AG09309 (cell line): ENCODE measurements at regions not wholly inside any gene's neighbourhood (a gene's known extent, or its start where the extent isn't known, plus 50 kb on each side); places are given as distances from the start of the nearest gene placed in this dataset.

Experiments used
- DNase-seq: peaks from one replicate; pipeline ENCODE4 v3.0.0-alpha.2; 2010; ENCODE audit warnings: low read depth
- H3K4me3 ChIP-seq: 2 replicates; pipeline ENCODE4 v1.5.1; 2011; ENCODE audit warnings: mild to moderate bottlenecking, low read depth, low read length, moderate library complexity; ENCODE audit not compliant: control insufficient read depth
- CTCF ChIP-seq: IDR thresholded peaks from 2 replicates; pipeline ENCODE4 v1.5.1; 2011; ENCODE audit warnings: mild to moderate bottlenecking, low read depth, low read length, inconsistent platforms; ENCODE audit not compliant: insufficient read depth, control insufficient read depth; ENCODE audit errors: missing control alignments

- DNase-seq: no peak
- H3K4me3 ChIP-seq: no peak overlapping the region
- no peak for TF ChIP-seq CTCF
Observed at GRCh38 chr18:65567372-65567771, 183.4 kb upstream of the CDH7 start.

- DNase-seq: no peak
- TF ChIP-seq CTCF: no peak
- no peak overlapping the region for H3K4me3 ChIP-seq
Observed at GRCh38 chr18:65548316-65548715, 202.5 kb upstream of the CDH7 start.

- no peak for DNase-seq
- no peak overlapping the region for H3K4me3 ChIP-seq
- no peak for TF ChIP-seq CTCF
Observed at GRCh38 chr18:65547046-65547445, 203.8 kb upstream of the CDH7 start.

- H3K4me3 ChIP-seq: no peak overlapping the region
- TF ChIP-seq CTCF: no peak
- no peak for DNase-seq
Observed at GRCh38 chr18:65544701-65545100, 206.1 kb upstream of the CDH7 start.

GRCh38 chr18:65527879-65528633 is 222.8 kb upstream of the CDH7 start:
- no peak for TF ChIP-seq CTCF
- H3K4me3 ChIP-seq: no peak overlapping the region
- DNase-seq: no peak

GRCh38 chr18:65526099-65526498 is 224.7 kb upstream of the CDH7 start:
- H3K4me3 ChIP-seq: no peak overlapping the region
- no peak for DNase-seq
- TF ChIP-seq CTCF: no peak
